ENCODE measurements at regions not wholly inside any gene's neighbourhood (a gene's known extent, or its start where the extent isn't known, plus 50 kb on each side); places are given as distances from the start of the nearest gene placed in this dataset.

DNA sequence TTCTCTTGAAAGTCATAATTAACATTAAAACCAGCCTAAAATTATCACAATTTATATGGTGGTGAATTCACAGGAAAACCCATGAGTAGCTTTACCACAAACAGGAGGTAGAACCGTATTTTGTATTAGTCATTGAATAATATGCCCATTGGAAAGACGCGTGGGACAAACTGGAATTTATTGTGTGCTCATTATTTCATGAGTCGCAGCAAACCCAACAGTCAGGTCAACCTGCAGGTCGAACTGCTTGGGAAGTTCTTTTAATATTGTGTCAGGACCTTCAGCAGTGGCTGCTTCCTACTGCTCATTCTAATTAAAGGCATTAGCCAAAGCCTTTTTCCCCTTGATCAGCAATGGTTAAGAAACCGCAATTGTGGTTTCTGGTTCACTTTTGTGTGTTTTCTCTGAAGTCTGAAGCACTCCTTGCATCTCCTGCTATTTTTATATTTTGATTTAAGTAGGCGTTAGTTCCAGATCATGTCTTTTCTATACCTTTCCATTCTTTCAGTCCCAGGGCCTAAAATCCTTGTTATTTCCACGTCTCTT, 100.1 kb downstream of the RAB11FIP2 start:
- intact Hi-C loops (cut with DNase I; ENCODE audit: low total_unique reads), result no loop called here
- WGBS, 2 donors, result 86 to 87% methylated on average over 8 of the region's 8 CpGs
- DNase-seq (ENCODE audit: low spot score in 2 of 2), result no peak
- no peak overlapping the region for H3K4me3 ChIP-seq (ENCODE audit: low read depth, poor library complexity, severe bottlenecking)
- TF ChIP-seq, protein P1, sequence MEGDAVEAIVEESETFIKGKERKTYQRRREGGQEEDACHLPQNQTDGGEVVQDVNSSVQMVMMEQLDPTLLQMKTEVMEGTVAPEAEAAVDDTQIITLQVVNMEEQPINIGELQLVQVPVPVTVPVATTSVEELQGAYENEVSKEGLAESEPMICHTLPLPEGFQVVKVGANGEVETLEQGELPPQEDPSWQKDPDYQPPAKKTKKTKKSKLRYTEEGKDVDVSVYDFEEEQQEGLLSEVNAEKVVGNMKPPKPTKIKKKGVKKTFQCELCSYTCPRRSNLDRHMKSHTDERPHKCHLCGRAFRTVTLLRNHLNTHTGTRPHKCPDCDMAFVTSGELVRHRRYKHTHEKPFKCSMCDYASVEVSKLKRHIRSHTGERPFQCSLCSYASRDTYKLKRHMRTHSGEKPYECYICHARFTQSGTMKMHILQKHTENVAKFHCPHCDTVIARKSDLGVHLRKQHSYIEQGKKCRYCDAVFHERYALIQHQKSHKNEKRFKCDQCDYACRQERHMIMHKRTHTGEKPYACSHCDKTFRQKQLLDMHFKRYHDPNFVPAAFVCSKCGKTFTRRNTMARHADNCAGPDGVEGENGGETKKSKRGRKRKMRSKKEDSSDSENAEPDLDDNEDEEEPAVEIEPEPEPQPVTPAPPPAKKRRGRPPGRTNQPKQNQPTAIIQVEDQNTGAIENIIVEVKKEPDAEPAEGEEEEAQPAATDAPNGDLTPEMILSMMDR (IDR thresholded peaks at IDR 0.05), result no peak
- no peak for TF ChIP-seq POLR2A (IDR thresholded peaks at IDR 0.05)

GRCh38 chr10:117948493-117948892, 98.2 kb downstream of the RAB11FIP2 start:
- intact Hi-C loops (cut with DNase I; ENCODE audit: low total_unique reads), result no loop called here
- TF ChIP-seq, protein P1 (IDR thresholded peaks at IDR 0.05), result no peak
- no peak for TF ChIP-seq POLR2A (IDR thresholded peaks at IDR 0.05)
- WGBS, 2 donors, result 77 to 83% methylated on average over 3 of the region's 3 CpGs
- no peak for DNase-seq (ENCODE audit: low spot score in 2 of 2)
- H3K4me3 ChIP-seq (ENCODE audit: low read depth, poor library complexity, severe bottlenecking), result no peak overlapping the region

GRCh38 chr10:117950408-117950807, 96.3 kb downstream of the RAB11FIP2 start:
- no peak for TF ChIP-seq POLR2A (IDR thresholded peaks at IDR 0.05)
- TF ChIP-seq, protein P1 (IDR thresholded peaks at IDR 0.05), result no peak
- no peak for DNase-seq (ENCODE audit: low spot score in 2 of 2)
- intact Hi-C loops (cut with DNase I; ENCODE audit: low total_unique reads), result no loop called here
- no peak overlapping the region for H3K4me3 ChIP-seq (ENCODE audit: low read depth, poor library complexity, severe bottlenecking)
- WGBS, 2 donors, result 67 to 72% methylated on average over 3 of the region's 3 CpGs

Data from lower leg skin (tissue), 4 donors.